Endothelial cell of umbilical vein (primary cell): ENCODE measurements at regions not wholly inside any gene's neighbourhood (a gene's known extent, or its start where the extent isn't known, plus 50 kb on each side); places are given as distances from the start of the nearest gene placed in this dataset.

ENCODE experiments used
- BruUV-seq: library from RNA; stranded (reverse); fragments of 400-500 nt; replicated peaks from 2 replicates; lab custom pipeline; 2021; lab: Mats Ljungman, UMichigan
- CTCF ChIA-PET: fragments of 300-600, 350-600 bp; sonication (Branson Sonifier 250); formaldehyde crosslinking; loops from one replicate; lab custom pipeline; 2021; ENCODE audit warnings: antibody characterized with exemption, inconsistent platforms; lab: Charles Lee
- POLR2A ChIA-PET: fragments of 300-600, 350-600 bp; sonication (Branson Sonifier 250); formaldehyde crosslinking; loops from one replicate; lab custom pipeline; 2021; ENCODE audit warnings: antibody characterized with exemption, inconsistent platforms; lab: Charles Lee
- DNase-seq: peaks from one replicate; pipeline ENCODE4 v3.0.0-alpha.2; 2011; ENCODE audit warnings: low read depth, low spot score
- FAIRE-seq: peaks from 2 replicates; lab custom pipeline; 2011; peaks lifted over from hg19 to GRCh38; lab: Jason Lieb, UNC
- H2AFZ ChIP-seq: 2 replicates; pipeline ENCODE4 v1.6.0; 2012; ENCODE audit warnings: low read depth, low read length, control low read depth, inconsistent platforms
- H3K27ac ChIP-seq: 2 replicates; pipeline ENCODE4 v1.5.1; 2011; ENCODE audit warnings: low read depth, mild to moderate bottlenecking, control low read depth, low read length, moderate library complexity; ENCODE audit not compliant: insufficient read depth
- H3K27me3 ChIP-seq, 2 experiments: 2 replicates each; pipeline versions ENCODE4 v1.6.0 to v1.6.1; 2011; ENCODE audit warnings: low read length in 2 of 2, mixed read lengths in 1 of 2; ENCODE audit not compliant: control insufficient read depth in 2 of 2, insufficient read depth in 2 of 2
- H3K36me3 ChIP-seq, 2 experiments: 2 replicates in 1 of 2; 3 replicates in 1 of 2; pipeline ENCODE4 v1.5.1; 2011; ENCODE audit warnings: low read length in 2 of 2, mild to moderate bottlenecking in 1 of 2, moderate library complexity in 1 of 2; ENCODE audit not compliant: control insufficient read depth in 2 of 2, insufficient read depth in 2 of 2; ENCODE audit errors: extremely low read depth in 1 of 2
- H3K4me1 ChIP-seq: 3 replicates; pipeline ENCODE4 v1.5.1; 2011; ENCODE audit warnings: mild to moderate bottlenecking, low read length; ENCODE audit not compliant: control insufficient read depth, insufficient read depth; ENCODE audit errors: extremely low read depth
- H3K4me2 ChIP-seq: 2 replicates; pipeline ENCODE4 v1.6.1; 2011; ENCODE audit warnings: low read length, control low read depth, mixed read lengths; ENCODE audit not compliant: insufficient read depth
- H3K4me3 ChIP-seq, 3 experiments: fragments of 200-600 bp in 1 of 3; sonication (generic), shearing (Covaris generic) in 1 of 3; replicated peaks in 1 of 3; 2 replicates each; pipeline ENCODE4 v1.5.1; 2011 to 2016; ENCODE audit warnings: control low read depth in 3 of 3, low read length in 3 of 3, mild to moderate bottlenecking in 2 of 3, inconsistent platforms in 1 of 3, low read depth in 1 of 3, moderate library complexity in 1 of 3; ENCODE audit not compliant: insufficient read depth in 1 of 3
- H3K79me2 ChIP-seq: 2 replicates; pipeline ENCODE4 v1.6.0; 2012; ENCODE audit warnings: low read length, inconsistent platforms; ENCODE audit not compliant: control insufficient read depth, insufficient read depth
- H3K9ac ChIP-seq: replicated peaks from 2 replicates; pipeline ENCODE3; 2011; ENCODE audit warnings: low read length, control low read depth; ENCODE audit not compliant: insufficient read depth; ENCODE audit errors: extremely low read depth
- H3K9me1 ChIP-seq: replicated peaks from 3 replicates; pipeline ENCODE4 v1.6.0; 2011; ENCODE audit warnings: mild to moderate bottlenecking, low read length; ENCODE audit not compliant: control insufficient read depth, insufficient read depth; ENCODE audit errors: extremely low read depth
- H3K9me3 ChIP-seq: replicated peaks from 2 replicates; pipeline ENCODE4 v1.5.1; 2012; ENCODE audit warnings: low read length, inconsistent platforms; ENCODE audit not compliant: control insufficient read depth, insufficient read depth
- H4K20me1 ChIP-seq: replicated peaks from 2 replicates; pipeline ENCODE3; 2011; ENCODE audit warnings: mild to moderate bottlenecking, low read length; ENCODE audit not compliant: control insufficient read depth, insufficient read depth; ENCODE audit errors: extremely low read depth
- CTCF ChIP-seq, 2 donors: IDR thresholded peaks; 1 replicate in 1 of 2; 2 replicates in 1 of 2; pipeline ENCODE4 v1.5.1; 2011; ENCODE audit warnings: low read length in 2 of 2, mild to moderate bottlenecking in 2 of 2, moderate library complexity in 2 of 2, control low read depth in 1 of 2, inconsistent platforms in 1 of 2, low read depth in 1 of 2; ENCODE audit not compliant: insufficient read depth in 1 of 2; ENCODE audit errors: extremely low read depth in 1 of 2
- EZH2 ChIP-seq: IDR thresholded peaks from 2 replicates; pipeline ENCODE4 v1.6.1; 2012; ENCODE audit warnings: borderline replicate concordance, low read depth, mild to moderate bottlenecking, moderate library complexity, low read length, inconsistent platforms; ENCODE audit not compliant: severe bottlenecking
- FOS ChIP-seq: IDR thresholded peaks from 2 replicates; pipeline ENCODE4 v1.6.1; 2011; ENCODE audit warnings: mild to moderate bottlenecking, low read length, moderate library complexity, borderline replicate concordance; ENCODE audit not compliant: insufficient read depth
- GATA2 ChIP-seq: IDR thresholded peaks from 2 replicates; pipeline ENCODE4 v1.7.0; 2011; ENCODE audit warnings: low read depth, mild to moderate bottlenecking, moderate library complexity, mixed read lengths, low read length; ENCODE audit not compliant: insufficient read length, insufficient read depth
- JUN ChIP-seq: IDR thresholded peaks from 2 replicates; pipeline ENCODE4 v1.6.1; 2011; ENCODE audit warnings: borderline replicate concordance, low read depth; ENCODE audit not compliant: insufficient read length, insufficient read depth
- MYC ChIP-seq: IDR thresholded peaks from one replicate; pipeline ENCODE4 v1.6.1; 2011; ENCODE audit warnings: mild to moderate bottlenecking, low read depth, low read length
- POLR2A ChIP-seq: IDR thresholded peaks from 2 replicates; pipeline ENCODE4 v1.6.1; 2012; ENCODE audit warnings: low read depth, mild to moderate bottlenecking, control low read depth, low read length
- POLR2AphosphoS5 ChIP-seq: IDR thresholded peaks from 2 replicates; pipeline ENCODE4 v1.6.1; 2012; ENCODE audit warnings: low read depth, mild to moderate bottlenecking, control low read depth, low read length, moderate library complexity; ENCODE audit not compliant: insufficient read depth
- dilution Hi-C: fragments of 300-500 bp; cut with MboI; formaldehyde crosslinking; loops from one replicate; pipeline ENCODE4 v1.15.0; 2019; ENCODE audit warnings: low sequenced_read_pairs; ENCODE audit not compliant: extremely low pct_ligation_motif_present
- intact Hi-C: fragments of 100-400 bp; cut with micrococcal nuclease; formaldehyde crosslinking; loops from one replicate; pipeline ENCODE4 v1.10.0; 2022
- TF ChIP-seq, protein P1 (sequence below): IDR thresholded peaks from 2 replicates; pipeline ENCODE4 v1.6.1; 2011; ENCODE audit not compliant: insufficient read depth, insufficient read length

- Histone ChIP-seq H3K27me3 (no peaks in the 10 kb centered on the region), H3K79me2 (no peaks in the 10 kb centered on the region), H3K27ac (no peak overlapping the region), H3K4me2 (no peak overlapping the region), H3K9ac (no peak overlapping the region), H2AFZ (no peak overlapping the region), H3K9me1 (no peaks in the 10 kb centered on the region), H3K9me3 (peaks cover 2% of the 10 kb centered on the region), H4K20me1 (no peaks in the 10 kb centered on the region), H3K4me1 (no peaks in the 10 kb centered on the region), H3K4me3 (no peak overlapping the region), H3K36me3 (no peaks in the 10 kb centered on the region)
- no peak for TF ChIP-seq POLR2A
- no peak for TF ChIP-seq FOS
- no peak for TF ChIP-seq JUN
- TF ChIP-seq MYC: no peak
- TF ChIP-seq EZH2: no peak
- TF ChIP-seq CTCF (IDR thresholded peaks at IDR 0.05; ENCODE audit: extremely low read depth in 1 of 2, insufficient read depth in 1 of 2, low read depth in 1 of 2, low read length in 2 of 2): no peak
- no peak for TF ChIP-seq POLR2AphosphoS5
- TF ChIP-seq GATA2: no peak
- TF ChIP-seq, protein P1, sequence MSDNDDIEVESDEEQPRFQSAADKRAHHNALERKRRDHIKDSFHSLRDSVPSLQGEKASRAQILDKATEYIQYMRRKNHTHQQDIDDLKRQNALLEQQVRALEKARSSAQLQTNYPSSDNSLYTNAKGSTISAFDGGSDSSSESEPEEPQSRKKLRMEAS: no peak
- no TSS peak for BruUV-seq
- dilution Hi-C loops (no loop called here), intact Hi-C loops (no loop called here)
- ChIA-PET CTCF (no interaction called here), POLR2A (no interaction called here)
- FAIRE-seq (no peak), DNase-seq (no peak)
Observed at GRCh38 chr17:14595656-14596055, 294.8 kb downstream of the HS3ST3B1 start.
